GM12874 (cell line): ENCODE measurements at regions not wholly inside any gene's neighbourhood (a gene's known extent, or its start where the extent isn't known, plus 50 kb on each side); places are given as distances from the start of the nearest gene placed in this dataset.

Experiments
- CTCF ChIP-seq: IDR thresholded peaks from 2 replicates; pipeline ENCODE4 v1.5.1; 2011; ENCODE audit warnings: low read depth, mild to moderate bottlenecking, control low read depth, low read length, moderate library complexity; ENCODE audit not compliant: insufficient read depth

- TF ChIP-seq CTCF: no peak
Observed at GRCh38 chr13:90302107-90302506, 1045.4 kb upstream of the MIR17HG start.

- TF ChIP-seq CTCF: no peak
Observed at GRCh38 chr13:90305796-90306195, 1041.7 kb upstream of the MIR17HG start.

GRCh38 chr13:90307136-90307535, 1040.4 kb upstream of the MIR17HG start:
- TF ChIP-seq CTCF: no peak

- no peak for TF ChIP-seq CTCF
Observed at GRCh38 chr13:90308249-90308648, 1039.2 kb upstream of the MIR17HG start.

- no peak for TF ChIP-seq CTCF
Observed at GRCh38 chr13:90311929-90312328, 1035.6 kb upstream of the MIR17HG start.

- TF ChIP-seq CTCF: no peak
Observed at GRCh38 chr13:90315061-90315460, 1032.4 kb upstream of the MIR17HG start.

- no peak for TF ChIP-seq CTCF
Observed at GRCh38 chr13:90320664-90321063, 1026.8 kb upstream of the MIR17HG start.
